ENCODE measurements at regions not wholly inside any gene's neighbourhood (a gene's known extent, or its start where the extent isn't known, plus 50 kb on each side); places are given as distances from the start of the nearest gene placed in this dataset.

DNA sequence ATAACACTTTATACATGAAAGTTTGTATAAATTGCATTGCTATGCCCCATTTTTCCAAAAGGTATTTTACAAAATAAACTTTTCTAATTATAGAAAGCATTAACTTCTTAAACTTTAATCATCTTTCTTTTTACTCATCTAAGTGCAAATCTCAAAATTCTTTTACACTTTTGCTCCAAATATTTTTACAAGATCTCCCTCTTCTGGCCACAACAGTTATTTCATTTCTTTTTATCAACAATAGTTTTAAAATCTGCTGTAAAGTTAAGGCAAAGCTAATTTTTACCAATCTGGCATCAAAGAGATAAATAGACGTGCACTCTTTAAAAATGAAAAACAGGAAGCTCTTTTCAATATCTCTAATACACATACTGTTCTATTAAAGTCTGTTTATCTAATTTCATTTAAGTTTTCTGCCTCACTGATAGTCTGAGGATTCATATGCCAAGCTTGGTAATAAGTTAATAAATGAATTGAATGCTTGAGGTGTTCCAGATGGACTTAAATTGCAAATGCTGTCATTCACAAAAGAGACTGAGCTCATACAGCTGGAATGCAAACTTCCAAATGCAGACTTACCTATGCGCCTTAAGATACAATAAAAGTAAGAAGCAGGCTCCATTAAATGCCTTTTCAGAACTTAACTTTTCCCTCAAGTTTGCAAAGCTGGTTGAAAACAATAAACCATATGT is 583.0 kb upstream of the ATXN8OS start:
- CTCF ChIA-PET = interaction anchor here (0.5 to 1.1 kb wide), 7 partner anchors 9 to 1719 kb away, joined by 3 to 6 read pairs (median 3); no protein-coding TSS in a partner anchor
- Histone ChIP-seq H3K9me3 (ENCODE audit: control insufficient read depth, insufficient read depth, low read depth, low read length) (no peaks in the 10 kb centered on the region), H3K36me3 (ENCODE audit: control insufficient read depth in 2 of 2, insufficient read depth in 1 of 2, low read length in 2 of 2) (no peaks in the 10 kb centered on the region)

DNA sequence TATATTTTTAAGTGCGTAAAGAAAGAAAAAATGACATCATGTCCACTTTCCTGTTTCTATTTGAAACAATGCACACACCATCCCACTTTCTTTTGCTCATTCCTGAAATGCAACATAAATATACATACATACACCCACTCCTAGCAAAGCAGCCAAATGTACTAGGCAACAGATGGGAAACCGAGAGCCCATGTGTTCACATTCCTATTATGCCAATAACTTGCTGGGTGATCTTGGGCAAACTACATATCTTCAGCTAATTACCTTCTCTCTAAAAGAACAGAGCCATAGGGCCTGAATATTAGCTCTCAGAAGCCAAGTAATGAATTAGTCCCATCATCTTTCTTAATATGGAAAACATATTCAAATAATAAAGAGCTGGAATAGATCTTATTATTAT is 610.6 kb upstream of the ATXN8OS start:
- H3K9me3 ChIP-seq (ENCODE audit: control insufficient read depth, insufficient read depth, low read depth, low read length) = no peaks in the 10 kb centered on the region
- H3K27ac ChIP-seq (ENCODE audit: extremely low read depth, low read depth, low read length) = no peak overlapping the region
- H3K36me3 ChIP-seq (ENCODE audit: control insufficient read depth in 2 of 2, insufficient read depth in 1 of 2, low read length in 2 of 2) = no peaks in the 10 kb centered on the region
- H3K4me1 ChIP-seq (ENCODE audit: control insufficient read depth, insufficient read depth, low read length) = no peaks in the 10 kb centered on the region
- no peak overlapping the region for H3K4me3 ChIP-seq (ENCODE audit: low read depth, low read length)
- ChIA-PET CTCF (interaction anchor here (0.6 kb wide), 1 partner anchor 1101 kb away, joined by 3 read pairs; no protein-coding TSS in a partner anchor), POLR2A (no interaction called here)
- TF ChIP-seq, protein P1, sequence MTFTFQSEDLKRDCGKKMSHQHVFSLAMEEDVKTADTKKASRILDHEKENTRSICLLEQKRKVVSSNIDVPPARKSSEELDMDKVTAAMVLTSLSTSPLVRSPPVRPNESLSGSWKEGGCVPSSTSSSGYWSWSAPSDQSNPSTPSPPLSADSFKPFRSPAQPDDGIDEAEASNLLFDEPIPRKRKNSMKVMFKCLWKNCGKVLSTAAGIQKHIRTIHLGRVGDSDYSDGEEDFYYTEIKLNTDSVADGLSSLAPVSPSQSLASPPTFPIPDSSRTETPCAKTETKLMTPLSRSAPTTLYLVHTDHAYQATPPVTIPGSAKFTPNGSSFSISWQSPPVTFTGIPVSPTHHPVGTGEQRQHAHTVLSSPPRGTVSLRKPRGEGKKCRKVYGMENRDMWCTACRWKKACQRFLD (tag by site-specific recombination; IDR thresholded peaks at IDR 0.05) = no peak
- no peak for TF ChIP-seq KLF8 (tag by site-specific recombination; IDR thresholded peaks at IDR 0.05)
- TF ChIP-seq, protein P2, sequence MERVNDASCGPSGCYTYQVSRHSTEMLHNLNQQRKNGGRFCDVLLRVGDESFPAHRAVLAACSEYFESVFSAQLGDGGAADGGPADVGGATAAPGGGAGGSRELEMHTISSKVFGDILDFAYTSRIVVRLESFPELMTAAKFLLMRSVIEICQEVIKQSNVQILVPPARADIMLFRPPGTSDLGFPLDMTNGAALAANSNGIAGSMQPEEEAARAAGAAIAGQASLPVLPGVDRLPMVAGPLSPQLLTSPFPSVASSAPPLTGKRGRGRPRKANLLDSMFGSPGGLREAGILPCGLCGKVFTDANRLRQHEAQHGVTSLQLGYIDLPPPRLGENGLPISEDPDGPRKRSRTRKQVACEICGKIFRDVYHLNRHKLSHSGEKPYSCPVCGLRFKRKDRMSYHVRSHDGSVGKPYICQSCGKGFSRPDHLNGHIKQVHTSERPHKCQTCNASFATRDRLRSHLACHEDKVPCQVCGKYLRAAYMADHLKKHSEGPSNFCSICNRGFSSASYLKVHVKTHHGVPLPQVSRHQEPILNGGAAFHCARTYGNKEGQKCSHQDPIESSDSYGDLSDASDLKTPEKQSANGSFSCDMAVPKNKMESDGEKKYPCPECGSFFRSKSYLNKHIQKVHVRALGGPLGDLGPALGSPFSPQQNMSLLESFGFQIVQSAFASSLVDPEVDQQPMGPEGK (tag by site-specific recombination; IDR thresholded peaks at IDR 0.05) = no peak
- TF ChIP-seq ZNF544 (tag by site-specific recombination; IDR thresholded peaks at IDR 0.05) = no peak
- TF ChIP-seq FEZF1 (tag by site-specific recombination; IDR thresholded peaks at IDR 0.05) = no peak
- no peak for TF ChIP-seq ZNF670 (tag by site-specific recombination; IDR thresholded peaks at IDR 0.05; ENCODE audit: low read depth)
- no peak for TF ChIP-seq GLIS2 (tag by site-specific recombination; IDR thresholded peaks at IDR 0.05)

More for the DNA sequence above, 583.0 kb upstream of the ATXN8OS start:
- TF ChIP-seq ZNF600 (tag by site-specific recombination; IDR thresholded peaks at IDR 0.05) (no peak), ZNF670 (tag by site-specific recombination; IDR thresholded peaks at IDR 0.05; ENCODE audit: low read depth) (no peak), GLIS2 (tag by site-specific recombination; IDR thresholded peaks at IDR 0.05) (no peak), ZNF112 (tag by site-specific recombination; IDR thresholded peaks at IDR 0.05) (no peak), ZNF157 (tag by site-specific recombination; IDR thresholded peaks at IDR 0.05) (no peak)
- TF ChIP-seq, protein P3, sequence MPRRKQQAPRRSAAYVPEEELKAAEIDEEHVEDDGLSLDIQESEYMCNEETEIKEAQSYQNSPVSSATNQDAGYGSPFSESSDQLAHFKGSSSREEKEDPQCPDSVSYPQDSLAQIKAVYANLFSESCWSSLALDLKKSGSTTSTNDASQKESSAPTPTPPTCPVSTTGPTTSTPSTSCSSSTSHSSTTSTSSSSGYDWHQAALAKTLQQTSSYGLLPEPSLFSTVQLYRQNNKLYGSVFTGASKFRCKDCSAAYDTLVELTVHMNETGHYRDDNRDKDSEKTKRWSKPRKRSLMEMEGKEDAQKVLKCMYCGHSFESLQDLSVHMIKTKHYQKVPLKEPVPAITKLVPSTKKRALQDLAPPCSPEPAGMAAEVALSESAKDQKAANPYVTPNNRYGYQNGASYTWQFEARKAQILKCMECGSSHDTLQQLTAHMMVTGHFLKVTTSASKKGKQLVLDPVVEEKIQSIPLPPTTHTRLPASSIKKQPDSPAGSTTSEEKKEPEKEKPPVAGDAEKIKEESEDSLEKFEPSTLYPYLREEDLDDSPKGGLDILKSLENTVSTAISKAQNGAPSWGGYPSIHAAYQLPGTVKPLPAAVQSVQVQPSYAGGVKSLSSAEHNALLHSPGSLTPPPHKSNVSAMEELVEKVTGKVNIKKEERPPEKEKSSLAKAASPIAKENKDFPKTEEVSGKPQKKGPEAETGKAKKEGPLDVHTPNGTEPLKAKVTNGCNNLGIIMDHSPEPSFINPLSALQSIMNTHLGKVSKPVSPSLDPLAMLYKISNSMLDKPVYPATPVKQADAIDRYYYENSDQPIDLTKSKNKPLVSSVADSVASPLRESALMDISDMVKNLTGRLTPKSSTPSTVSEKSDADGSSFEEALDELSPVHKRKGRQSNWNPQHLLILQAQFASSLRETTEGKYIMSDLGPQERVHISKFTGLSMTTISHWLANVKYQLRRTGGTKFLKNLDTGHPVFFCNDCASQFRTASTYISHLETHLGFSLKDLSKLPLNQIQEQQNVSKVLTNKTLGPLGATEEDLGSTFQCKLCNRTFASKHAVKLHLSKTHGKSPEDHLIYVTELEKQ (tag by site-specific recombination; IDR thresholded peaks at IDR 0.05; ENCODE audit: borderline replicate concordance) = no peak
- TF ChIP-seq, protein P4, sequence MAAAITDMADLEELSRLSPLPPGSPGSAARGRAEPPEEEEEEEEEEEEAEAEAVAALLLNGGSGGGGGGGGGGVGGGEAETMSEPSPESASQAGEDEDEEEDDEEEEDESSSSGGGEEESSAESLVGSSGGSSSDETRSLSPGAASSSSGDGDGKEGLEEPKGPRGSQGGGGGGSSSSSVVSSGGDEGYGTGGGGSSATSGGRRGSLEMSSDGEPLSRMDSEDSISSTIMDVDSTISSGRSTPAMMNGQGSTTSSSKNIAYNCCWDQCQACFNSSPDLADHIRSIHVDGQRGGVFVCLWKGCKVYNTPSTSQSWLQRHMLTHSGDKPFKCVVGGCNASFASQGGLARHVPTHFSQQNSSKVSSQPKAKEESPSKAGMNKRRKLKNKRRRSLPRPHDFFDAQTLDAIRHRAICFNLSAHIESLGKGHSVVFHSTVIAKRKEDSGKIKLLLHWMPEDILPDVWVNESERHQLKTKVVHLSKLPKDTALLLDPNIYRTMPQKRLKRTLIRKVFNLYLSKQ (tag by site-specific recombination; IDR thresholded peaks at IDR 0.05; ENCODE audit: borderline replicate concordance) = no peak
- no peaks in the 10 kb centered on the region for H3K4me1 ChIP-seq (ENCODE audit: control insufficient read depth, insufficient read depth, low read length)
- no peak overlapping the region for H3K27ac ChIP-seq (ENCODE audit: extremely low read depth, low read depth, low read length)
- H3K4me3 ChIP-seq (ENCODE audit: low read depth, low read length) = no peak overlapping the region
- POLR2A ChIA-PET = no interaction called here

DNA sequence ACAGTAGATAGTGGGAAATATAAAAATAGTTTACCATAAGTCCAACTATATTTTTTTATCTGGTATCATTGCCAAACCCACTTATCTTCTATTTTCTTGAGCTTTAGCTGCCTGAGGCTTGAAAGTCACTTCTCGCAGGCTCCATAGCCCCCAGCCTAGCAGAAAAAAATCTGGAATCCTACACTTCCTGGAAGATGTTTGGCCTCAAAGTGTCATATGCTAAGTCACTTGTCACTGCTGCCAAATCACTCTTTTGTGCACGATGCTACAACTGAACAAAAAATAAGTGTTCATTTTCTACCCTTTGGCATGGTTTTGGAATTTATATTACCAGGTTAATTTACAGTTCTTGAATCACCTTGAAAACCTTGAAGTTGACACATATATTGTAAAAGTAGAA is 612.5 kb upstream of the ATXN8OS start:
- Histone ChIP-seq H3K4me3 (ENCODE audit: low read depth, low read length) (no peak overlapping the region), H3K4me1 (ENCODE audit: control insufficient read depth, insufficient read depth, low read length) (no peaks in the 10 kb centered on the region), H3K27ac (ENCODE audit: extremely low read depth, low read depth, low read length) (no peak overlapping the region), H3K36me3 (ENCODE audit: control insufficient read depth in 2 of 2, insufficient read depth in 1 of 2, low read length in 2 of 2) (no peaks in the 10 kb centered on the region), H3K9me3 (ENCODE audit: control insufficient read depth, insufficient read depth, low read depth, low read length) (no peaks in the 10 kb centered on the region)
- ChIA-PET POLR2A (no interaction called here), CTCF (no interaction called here)
- TF ChIP-seq ZNF140 (tag by site-specific recombination; IDR thresholded peaks at IDR 0.05) (no peak), ZNF624 (tag by site-specific recombination; IDR thresholded peaks at IDR 0.05) (no peak), ZNF416 (tag by site-specific recombination; IDR thresholded peaks at IDR 0.05) (no peak)
- TF ChIP-seq, protein P5, sequence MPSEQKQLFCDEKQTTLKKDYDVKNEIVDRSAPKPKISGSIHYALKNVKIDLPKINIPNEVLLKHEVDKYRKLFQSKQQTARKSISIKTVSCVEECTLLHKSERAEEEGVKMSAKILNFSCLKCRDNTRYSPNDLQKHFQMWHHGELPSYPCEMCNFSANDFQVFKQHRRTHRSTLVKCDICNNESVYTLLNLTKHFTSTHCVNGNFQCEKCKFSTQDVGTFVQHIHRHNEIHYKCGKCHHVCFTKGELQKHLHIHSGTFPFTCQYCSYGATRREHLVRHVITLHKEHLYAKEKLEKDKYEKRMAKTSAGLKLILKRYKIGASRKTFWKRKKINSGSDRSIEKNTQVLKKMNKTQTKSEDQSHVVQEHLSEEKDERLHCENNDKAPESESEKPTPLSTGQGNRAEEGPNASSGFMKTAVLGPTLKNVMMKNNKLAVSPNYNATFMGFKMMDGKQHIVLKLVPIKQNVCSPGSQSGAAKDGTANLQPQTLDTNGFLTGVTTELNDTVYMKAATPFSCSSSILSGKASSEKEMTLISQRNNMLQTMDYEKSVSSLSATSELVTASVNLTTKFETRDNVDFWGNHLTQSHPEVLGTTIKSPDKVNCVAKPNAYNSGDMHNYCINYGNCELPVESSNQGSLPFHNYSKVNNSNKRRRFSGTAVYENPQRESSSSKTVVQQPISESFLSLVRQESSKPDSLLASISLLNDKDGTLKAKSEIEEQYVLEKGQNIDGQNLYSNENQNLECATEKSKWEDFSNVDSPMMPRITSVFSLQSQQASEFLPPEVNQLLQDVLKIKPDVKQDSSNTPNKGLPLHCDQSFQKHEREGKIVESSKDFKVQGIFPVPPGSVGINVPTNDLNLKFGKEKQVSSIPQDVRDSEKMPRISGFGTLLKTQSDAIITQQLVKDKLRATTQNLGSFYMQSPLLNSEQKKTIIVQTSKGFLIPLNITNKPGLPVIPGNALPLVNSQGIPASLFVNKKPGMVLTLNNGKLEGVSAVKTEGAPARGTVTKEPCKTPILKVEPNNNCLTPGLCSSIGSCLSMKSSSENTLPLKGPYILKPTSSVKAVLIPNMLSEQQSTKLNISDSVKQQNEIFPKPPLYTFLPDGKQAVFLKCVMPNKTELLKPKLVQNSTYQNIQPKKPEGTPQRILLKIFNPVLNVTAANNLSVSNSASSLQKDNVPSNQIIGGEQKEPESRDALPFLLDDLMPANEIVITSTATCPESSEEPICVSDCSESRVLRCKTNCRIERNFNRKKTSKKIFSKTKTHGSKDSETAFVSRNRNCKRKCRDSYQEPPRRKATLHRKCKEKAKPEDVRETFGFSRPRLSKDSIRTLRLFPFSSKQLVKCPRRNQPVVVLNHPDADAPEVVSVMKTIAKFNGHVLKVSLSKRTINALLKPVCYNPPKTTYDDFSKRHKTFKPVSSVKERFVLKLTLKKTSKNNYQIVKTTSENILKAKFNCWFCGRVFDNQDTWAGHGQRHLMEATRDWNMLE (tag by site-specific recombination; conservative IDR thresholded peaks at IDR 0.05; ENCODE audit: low read depth) = no peak
